HG02970 (cell line): ENCODE measurements at regions not wholly inside any gene's neighbourhood (a gene's known extent, or its start where the extent isn't known, plus 50 kb on each side); places are given as distances from the start of the nearest gene placed in this dataset.

ENCODE experiments used
- ATAC-seq: cut with Tn5 transposase; IDR thresholded peaks from one replicate; pipeline ENCODE4 v1.9.1; 2021; ENCODE audit warnings: mild to moderate bottlenecking, moderate library complexity, moderate number of reproducible peaks; ENCODE audit not compliant: unreplicated experiment, low FRiP score

GRCh38 chr10:78945838-78946237 lies 122.9 kb upstream of the ZMIZ1 start:
- ATAC-seq, result no peak

GRCh38 chr10:78947226-78947625 lies 121.5 kb upstream of the ZMIZ1 start:
- no peak for ATAC-seq

- no peak for ATAC-seq
Measured at GRCh38 chr10:78947733-78948132, 121.0 kb upstream of the ZMIZ1 start.

GRCh38 chr10:78948621-78949030 lies 120.1 kb upstream of the ZMIZ1 start:
- ATAC-seq, result no peak

- no peak for ATAC-seq
Measured at GRCh38 chr10:78950656-78951587, 117.8 kb upstream of the ZMIZ1 start.

GRCh38 chr10:78952030-78952429 lies 116.7 kb upstream of the ZMIZ1 start:
- no peak for ATAC-seq

GRCh38 chr10:78952686-78953085 lies 116.1 kb upstream of the ZMIZ1 start:
- no peak for ATAC-seq

- no peak for ATAC-seq
Measured at GRCh38 chr10:78953113-78953798, 115.5 kb upstream of the ZMIZ1 start.

- ATAC-seq, result no peak
Measured at GRCh38 chr10:78953799-78954297, 114.9 kb upstream of the ZMIZ1 start.

GRCh38 chr10:78954689-78955088 lies 114.1 kb upstream of the ZMIZ1 start:
- ATAC-seq, result no peak

GRCh38 chr10:78955206-78955605 lies 113.6 kb upstream of the ZMIZ1 start:
- ATAC-seq, result no peak

- ATAC-seq, result no peak
Measured at GRCh38 chr10:78956391-78956790, 112.4 kb upstream of the ZMIZ1 start.

- ATAC-seq, result no peak
Measured at GRCh38 chr10:78957471-78958039, 111.2 kb upstream of the ZMIZ1 start.

- ATAC-seq, result no peak
Measured at GRCh38 chr10:78959217-78959923, 109.4 kb upstream of the ZMIZ1 start.

GRCh38 chr10:78959924-78960285 lies 108.9 kb upstream of the ZMIZ1 start:
- no peak for ATAC-seq

GRCh38 chr10:78960316-78960800 lies 108.4 kb upstream of the ZMIZ1 start:
- ATAC-seq, result no peak

- no peak for ATAC-seq
Measured at GRCh38 chr10:78961760-78962159, 107.0 kb upstream of the ZMIZ1 start.

- ATAC-seq, result no peak
Measured at GRCh38 chr10:78963074-78964034, 105.4 kb upstream of the ZMIZ1 start.

- ATAC-seq, result no peak
Measured at GRCh38 chr10:78964274-78964951, 104.4 kb upstream of the ZMIZ1 start.
